GM13976 (cell line): ENCODE measurements at regions not wholly inside any gene's neighbourhood (a gene's known extent, or its start where the extent isn't known, plus 50 kb on each side); places are given as distances from the start of the nearest gene placed in this dataset.

Experiments used
- DNase-seq: peaks from one replicate; pipeline ENCODE4 v3.0.0; 2012; ENCODE audit warnings: low spot score
- in situ Hi-C: fragments of 300-500 bp; cut with MboI; formaldehyde crosslinking; loops from one replicate; pipeline ENCODE4 v1.12.0; 2022; ENCODE audit warnings: low sequenced_read_pairs, mixed read lengths, inconsistent platforms; ENCODE audit not compliant: unreplicated experiment
- TF ChIP-seq, protein P1 (sequence below): IDR thresholded peaks from 2 replicates; pipeline ENCODE4 v1.5.1; 2012; ENCODE audit warnings: borderline replicate concordance, mild to moderate bottlenecking; ENCODE audit not compliant: insufficient read depth; ENCODE audit errors: extremely low read depth, missing control alignments, control extremely low read depth

DNA sequence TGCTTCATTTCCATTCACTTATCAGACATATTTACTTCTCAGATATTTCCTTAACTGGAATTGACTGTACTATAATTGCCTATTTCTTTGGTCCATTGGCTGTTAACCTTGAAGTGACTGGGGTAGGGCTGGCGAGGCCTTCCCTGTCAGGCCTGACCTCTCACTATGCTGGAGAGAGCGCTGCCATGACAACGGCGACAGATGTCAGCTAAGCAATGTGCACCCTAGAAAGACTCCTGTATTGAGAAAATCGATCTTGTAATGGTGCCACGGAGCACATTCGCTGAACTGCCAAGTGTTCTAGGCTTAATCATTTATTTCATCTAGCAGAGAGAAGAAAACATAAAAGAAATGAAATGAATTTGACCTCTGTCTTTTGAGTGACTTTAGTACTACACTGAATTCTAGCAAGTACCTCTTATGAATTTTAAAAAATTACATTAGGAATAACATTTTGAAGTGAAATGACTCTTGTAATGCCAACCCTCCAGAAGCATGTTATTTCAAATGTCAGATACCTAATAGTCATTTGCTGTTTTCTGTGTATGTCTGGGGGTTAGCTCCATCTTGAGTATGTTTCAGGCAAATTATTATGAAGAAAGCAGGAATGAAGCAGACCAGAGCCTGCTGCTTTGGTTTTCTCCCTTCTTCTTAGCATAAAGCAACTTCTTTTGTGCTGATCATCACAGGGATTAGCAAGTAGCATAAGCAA, 148.0 kb downstream of the SNX10 start:
- in situ Hi-C loops, result no loop called here
- DNase-seq, result no peak
- TF ChIP-seq, protein P1, sequence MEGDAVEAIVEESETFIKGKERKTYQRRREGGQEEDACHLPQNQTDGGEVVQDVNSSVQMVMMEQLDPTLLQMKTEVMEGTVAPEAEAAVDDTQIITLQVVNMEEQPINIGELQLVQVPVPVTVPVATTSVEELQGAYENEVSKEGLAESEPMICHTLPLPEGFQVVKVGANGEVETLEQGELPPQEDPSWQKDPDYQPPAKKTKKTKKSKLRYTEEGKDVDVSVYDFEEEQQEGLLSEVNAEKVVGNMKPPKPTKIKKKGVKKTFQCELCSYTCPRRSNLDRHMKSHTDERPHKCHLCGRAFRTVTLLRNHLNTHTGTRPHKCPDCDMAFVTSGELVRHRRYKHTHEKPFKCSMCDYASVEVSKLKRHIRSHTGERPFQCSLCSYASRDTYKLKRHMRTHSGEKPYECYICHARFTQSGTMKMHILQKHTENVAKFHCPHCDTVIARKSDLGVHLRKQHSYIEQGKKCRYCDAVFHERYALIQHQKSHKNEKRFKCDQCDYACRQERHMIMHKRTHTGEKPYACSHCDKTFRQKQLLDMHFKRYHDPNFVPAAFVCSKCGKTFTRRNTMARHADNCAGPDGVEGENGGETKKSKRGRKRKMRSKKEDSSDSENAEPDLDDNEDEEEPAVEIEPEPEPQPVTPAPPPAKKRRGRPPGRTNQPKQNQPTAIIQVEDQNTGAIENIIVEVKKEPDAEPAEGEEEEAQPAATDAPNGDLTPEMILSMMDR, result no peak

DNA sequence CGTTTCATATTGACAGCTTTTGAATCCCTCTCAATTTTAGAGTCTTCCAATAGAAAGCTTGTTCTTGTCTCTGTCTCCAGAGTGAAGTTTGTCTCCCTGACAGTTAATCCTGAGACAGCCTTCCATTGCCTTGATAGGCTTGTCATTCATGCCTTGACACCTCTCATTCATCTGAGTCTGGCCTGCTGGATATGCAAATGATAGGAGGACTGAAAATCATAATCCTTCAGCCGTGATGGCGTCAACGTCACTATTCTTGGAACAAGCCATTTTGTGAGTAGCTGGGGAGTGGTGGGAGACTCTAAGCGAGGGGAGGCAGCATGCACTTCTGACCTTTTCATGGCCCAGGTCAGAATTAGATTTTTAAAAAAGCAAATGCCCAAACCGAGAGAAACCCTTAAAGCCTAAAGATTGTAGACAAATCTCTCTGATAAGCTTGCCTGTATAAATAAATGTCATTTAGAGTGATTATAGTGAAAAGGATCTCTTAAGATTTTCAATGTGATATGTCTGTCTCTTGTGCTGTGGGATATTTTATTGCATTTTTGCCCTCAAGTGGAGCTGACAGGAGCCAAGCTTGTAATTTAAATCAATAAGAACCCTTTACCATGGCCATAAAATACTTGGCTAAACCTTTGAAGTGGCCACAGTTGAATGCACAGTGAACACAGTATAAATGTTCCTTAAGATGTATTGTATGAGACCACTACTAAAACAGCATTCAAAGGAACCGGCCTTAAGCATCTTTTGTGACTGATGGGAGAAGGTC, 148.8 kb downstream of the SNX10 start:
- TF ChIP-seq, protein P1, result no peak
- no peak for DNase-seq
- in situ Hi-C loops, result no loop called here

DNA sequence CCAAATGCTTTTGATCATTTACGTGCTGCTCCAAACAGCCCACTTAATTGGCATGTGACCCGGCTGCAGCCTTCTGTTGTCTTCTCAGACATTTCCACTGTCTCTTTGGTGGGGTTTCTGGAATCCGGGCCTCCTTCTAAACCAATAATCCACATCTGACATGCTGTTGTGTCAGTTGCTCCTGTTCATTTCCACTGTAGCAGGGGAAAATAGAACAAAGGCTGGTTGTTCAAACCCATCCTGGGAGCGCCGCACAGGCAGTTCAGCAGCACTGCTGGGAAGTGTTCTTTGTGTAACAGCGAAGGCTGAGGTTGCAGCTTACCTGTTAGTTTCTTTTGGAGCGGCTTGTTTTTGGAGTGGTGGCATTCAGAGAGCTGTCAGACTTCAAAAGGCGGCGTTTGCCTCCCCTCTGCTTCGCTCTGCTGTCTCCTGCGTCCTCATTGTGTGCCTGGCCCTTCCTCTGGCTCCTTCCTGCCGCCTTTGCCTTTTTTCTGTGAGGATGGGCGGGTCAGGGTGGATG, 149.4 kb downstream of the SNX10 start:
- TF ChIP-seq, protein P1, result no peak
- in situ Hi-C loops, result no loop called here
- DNase-seq, result no peak

DNA sequence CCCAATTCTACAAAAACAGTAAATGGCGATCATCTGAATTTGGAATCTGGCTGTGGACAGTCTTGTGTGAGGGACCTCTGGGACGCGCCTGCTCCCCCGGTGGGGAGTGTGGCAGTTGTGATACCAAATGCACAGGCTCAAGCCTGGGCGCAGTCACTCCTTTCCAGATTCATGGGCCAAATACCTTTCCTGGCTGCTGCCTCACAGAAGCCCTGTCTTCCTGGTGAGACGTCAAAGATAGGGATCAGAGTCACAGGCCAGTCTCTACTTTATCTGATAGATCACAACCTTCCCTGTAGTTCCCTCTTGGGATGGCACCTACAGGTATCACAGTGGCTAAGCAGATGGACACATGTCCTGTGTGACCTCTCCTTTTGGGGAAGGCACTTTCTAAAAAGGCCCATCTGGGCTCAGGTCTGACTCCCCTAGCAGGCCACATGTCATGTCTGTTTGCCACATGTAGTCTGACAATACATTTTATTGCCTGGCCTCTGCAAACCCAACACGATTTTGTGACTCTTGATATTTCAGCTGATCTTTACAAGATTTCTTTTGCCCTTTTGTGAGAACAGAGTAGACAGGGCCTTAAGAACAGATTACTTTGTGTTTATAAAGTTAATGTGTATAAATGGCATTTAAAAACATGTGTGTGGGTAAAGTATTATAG, 150.1 kb downstream of the SNX10 start:
- TF ChIP-seq, protein P1, result no peak
- in situ Hi-C loops, result no loop called here
- DNase-seq, result no peak

DNA sequence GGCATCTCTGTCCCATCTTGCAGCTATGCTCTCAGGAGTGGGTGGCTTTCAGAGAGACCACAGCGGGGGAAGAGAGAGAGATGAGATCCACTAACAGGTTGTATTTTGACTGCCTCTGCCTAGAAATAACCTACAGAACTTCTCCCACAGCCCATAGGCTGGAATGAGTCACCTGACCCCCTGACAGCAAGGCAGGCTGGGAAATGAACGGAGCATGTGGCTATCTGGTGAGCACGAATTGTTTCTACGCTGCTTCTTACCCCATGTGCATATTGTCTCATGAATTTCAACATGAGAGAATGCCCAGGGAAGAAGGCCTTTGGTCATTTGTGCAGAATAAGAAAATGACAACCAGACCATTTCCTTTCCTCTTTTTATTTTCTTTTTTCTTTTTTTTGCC, 151.3 kb downstream of the SNX10 start:
- in situ Hi-C loops, result no loop called here
- TF ChIP-seq, protein P1, result no peak

DNA sequence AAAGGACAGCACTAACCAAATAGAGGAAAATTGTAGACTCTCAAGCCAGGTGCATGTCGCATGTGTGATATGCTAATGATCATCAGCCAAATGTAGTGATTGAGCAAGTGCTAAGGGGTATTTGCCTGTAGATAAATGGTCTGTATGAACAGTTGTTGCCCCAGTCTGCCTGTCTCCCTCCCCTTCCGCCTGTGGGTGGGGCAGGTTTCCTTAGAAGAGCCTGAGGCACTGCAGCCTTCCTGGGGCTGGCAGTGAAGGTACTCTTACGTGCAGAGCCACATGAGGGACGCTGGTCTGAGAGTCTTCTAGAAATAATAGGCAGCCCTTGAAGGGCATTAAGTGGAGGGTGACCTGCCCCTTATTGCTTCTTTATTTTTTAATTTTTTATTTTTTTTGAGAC, 152.1 kb downstream of the SNX10 start:
- no peak for DNase-seq
- TF ChIP-seq, protein P1, result no peak

More for the DNA sequence above, 151.3 kb downstream of the SNX10 start:
- no peak for DNase-seq

More for the DNA sequence above, 152.1 kb downstream of the SNX10 start:
- in situ Hi-C loops, result no loop called here
